HG03378 (cell line): ENCODE measurements at regions not wholly inside any gene's neighbourhood (a gene's known extent, or its start where the extent isn't known, plus 50 kb on each side); places are given as distances from the start of the nearest gene placed in this dataset.
A peak's percentile ranks its signal among the peaks of the same experiment; 100 is the strongest.
"Not testable (repeated sequence)": the region's sequence is repeated elsewhere in the genome, so short reads cannot be mapped to it uniquely, and the experiment has no call there.

Experiments used
- ATAC-seq: cut with Tn5 transposase; IDR thresholded peaks from one replicate; pipeline ENCODE4 v1.9.1; 2021; ENCODE audit warnings: mild to moderate bottlenecking, moderate library complexity; ENCODE audit not compliant: unreplicated experiment

DNA sequence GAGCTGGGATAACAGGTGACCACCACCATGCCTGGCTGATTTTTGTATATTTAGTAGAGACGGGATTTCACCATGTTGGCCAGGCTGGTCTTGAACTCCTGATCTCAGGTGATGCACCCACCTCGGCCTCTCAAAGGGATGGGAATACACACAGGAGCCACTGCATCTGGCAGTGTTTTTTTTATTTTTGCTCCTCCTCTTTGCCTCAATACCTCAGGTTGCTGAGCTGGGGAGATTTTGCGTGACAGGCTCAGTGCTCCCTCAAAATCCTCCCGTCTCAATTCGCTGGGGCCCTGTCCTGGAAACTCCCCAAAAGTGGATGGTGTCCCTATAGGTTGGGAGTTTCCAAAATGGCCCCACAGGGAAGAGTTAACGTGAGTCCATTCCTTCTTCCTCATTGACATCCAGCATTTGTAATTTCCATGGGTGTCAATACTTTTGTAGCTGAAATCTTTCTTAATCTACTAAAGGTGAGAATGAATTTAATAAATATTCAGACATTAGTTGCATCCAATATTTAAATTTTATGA, 71.8 kb downstream of the GGTLC2 start:
- ATAC-seq, result no peak

DNA sequence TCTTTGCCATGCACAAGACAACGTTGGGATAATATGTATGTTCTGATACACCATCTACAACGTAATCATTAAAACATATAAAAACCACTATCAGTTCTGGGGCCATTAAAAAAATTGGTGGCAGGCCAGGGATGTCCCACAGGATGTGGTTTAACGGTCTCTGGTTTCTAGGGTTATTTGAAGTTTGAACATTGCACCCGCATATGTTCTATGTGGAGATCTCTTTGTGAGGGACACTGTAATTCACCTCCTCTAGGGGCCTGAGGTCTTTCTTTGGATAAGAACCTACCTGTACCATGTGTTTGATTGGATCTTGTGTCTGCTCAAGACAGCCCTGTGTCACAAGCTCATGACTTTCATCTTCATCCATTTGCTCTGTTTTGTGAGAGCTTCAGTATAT, 73.2 kb downstream of the GGTLC2 start:
- no peak for ATAC-seq

DNA sequence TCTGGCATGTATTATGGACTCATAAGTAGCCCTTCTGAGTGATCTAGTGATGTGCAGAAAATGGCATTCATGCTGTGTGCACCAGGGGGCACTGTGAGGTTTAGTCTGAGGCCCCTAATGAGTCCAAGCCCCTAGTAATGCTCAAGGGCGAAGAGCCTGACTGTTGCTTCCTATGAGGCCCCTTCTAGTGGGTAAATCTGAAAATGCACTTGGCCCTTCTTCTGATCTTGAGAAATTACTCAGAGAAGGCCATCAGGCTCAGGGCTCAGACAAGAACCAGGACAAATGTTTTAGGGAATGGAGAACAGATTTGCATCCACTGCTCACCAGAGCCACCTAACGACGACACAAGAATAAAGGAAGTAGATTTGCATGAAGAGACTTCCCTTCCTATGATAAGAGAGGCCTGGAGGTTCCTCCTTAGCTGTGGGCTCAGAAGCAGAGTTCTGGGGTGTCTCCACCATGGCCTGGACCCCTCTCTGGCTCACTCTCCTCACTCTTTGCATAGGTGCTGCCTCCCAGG, 75.8 kb downstream of the GGTLC2 start:
- ATAC-seq, result peak; percentile 42

DNA sequence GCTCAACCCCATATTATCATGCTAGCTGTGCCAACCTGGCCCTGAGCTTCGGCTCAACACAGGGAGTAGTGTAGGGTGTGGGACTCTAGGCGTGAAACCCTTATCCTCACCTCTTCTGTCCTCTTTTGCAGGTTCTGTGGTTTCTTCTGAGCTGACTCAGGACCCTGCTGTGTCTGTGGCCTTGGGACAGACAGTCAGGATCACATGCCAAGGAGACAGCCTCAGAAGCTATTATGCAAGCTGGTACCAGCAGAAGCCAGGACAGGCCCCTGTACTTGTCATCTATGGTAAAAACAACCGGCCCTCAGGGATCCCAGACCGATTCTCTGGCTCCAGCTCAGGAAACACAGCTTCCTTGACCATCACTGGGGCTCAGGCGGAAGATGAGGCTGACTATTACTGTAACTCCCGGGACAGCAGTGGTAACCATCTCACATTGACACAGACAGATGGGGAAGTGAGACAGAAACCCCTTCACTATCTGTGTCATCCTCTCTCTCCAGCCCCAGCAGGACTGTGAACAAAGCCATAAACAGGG, 76.4 kb downstream of the GGTLC2 start:
- ATAC-seq, result peak; percentile 59

DNA sequence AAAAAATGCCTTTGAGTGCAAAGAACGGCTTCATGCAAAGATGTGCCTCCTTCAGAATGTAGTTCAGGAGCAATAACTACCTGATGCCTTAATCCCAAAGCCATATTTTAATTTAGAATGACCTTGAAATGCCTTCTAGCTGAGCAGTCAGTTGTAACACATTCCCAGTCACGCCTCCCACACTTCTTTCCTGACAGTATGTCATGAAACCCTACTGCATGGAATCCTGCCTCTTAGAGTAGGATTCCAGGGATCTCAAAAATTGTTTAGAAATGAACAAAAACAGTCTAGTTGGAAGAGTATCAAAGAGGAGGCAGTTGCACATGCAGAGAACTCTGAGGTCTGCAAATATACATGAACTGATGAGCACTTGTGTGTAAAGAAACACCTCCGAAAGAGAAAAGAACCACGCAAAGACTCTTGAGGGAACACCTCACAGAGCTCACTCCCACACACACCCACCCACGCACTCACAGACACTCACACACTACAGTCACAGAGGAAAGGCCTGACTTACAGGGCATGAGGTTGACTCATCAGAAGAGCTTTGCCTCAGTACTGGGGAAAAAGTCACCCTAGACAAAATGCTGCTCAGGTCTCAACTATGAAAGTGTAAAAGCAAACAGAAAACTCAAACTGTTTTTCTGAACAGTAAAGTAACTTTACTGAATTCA, 77.4 kb downstream of the GGTLC2 start:
- ATAC-seq, result peak; percentile 50

DNA sequence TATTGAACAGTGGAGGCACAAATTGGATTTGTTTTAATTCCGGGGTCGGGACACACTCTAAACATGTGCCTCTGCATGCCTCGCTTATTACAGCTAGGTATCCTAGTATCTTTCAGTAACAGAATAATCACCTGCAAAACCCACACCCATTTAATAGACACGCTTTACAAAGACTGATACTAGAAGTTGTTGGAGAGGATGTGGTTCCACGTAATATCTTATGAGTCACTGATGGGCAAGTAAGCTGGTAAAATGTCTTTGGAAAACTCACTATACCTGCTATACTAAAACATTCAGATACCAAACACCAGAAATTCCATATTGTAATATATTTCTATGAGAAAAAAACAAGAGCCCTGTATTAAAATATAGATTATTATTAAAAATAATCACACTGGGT, 84.0 kb downstream of the GGTLC2 start:
- no peak for ATAC-seq

DNA sequence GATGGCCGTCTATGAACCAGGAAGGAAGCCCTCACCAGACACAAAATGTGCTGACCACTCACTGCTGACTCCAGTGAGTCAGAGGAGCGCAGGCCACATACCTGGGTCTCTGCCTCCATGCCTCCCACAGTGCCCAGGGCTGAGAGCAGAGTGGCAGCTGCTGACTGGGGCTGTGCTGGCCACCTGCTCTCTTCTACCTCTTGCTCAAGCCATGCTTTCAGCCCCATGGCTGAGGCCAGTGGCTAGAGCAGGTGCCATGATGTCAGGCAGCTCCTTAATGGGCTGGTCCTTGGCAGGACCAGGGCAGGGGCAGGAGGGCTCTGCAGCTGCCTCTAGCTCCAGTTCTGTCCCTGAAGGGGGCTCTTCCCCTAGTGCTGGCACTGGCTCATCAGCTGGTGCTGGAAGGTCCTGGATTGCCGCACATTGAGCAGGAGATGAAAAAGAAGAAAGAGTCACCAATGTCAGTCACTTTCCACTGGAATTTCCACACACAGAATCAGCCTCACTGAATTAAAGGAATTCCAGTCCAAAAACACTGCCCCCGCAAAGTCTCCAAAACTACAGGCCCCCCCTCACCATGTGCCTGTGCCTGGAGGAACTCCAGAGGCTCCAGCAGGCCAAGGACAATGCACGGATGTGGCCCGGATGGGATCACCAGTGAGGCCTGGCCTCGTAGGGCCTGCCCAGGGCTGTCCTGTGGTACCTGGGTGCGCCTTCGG, 86.4 kb downstream of the GGTLC2 start:
- ATAC-seq, result no peak

DNA sequence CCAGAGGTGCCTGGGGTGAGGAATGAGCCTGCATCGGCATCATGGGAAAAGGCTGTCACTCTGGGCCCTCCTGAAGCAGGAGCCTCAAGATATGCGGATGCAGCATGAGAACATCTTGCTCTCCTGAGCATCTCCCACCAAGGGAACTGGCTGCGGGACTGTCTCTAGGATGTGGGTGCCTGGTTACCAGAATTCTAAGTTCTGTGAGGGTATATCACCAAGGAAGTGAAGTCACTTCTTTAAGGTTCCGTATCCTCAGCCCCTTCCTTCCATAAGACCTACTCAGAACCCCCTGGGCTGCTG, 86.9 kb downstream of the GGTLC2 start:
- no peak for ATAC-seq

DNA sequence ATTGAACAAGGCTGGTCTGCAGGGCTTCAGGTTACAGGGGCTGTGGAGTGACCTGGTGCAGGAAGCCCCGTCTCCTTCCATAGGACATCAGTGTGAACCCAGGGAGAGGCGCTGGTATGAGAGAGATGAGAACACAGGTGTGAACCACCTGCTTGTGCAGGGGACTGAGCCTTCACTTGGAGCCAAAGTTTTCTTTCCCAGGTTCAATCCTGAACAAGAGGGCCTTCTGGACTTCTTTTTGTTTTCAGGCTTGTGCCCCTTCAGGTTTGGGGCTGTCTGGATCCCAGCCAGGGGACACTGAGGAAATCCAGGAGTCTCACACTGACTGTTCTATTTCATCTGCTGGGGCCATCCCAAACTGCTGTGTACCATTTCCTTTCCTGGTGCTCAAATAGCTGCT, 88.6 kb downstream of the GGTLC2 start:
- not testable (repeated sequence) for ATAC-seq

DNA sequence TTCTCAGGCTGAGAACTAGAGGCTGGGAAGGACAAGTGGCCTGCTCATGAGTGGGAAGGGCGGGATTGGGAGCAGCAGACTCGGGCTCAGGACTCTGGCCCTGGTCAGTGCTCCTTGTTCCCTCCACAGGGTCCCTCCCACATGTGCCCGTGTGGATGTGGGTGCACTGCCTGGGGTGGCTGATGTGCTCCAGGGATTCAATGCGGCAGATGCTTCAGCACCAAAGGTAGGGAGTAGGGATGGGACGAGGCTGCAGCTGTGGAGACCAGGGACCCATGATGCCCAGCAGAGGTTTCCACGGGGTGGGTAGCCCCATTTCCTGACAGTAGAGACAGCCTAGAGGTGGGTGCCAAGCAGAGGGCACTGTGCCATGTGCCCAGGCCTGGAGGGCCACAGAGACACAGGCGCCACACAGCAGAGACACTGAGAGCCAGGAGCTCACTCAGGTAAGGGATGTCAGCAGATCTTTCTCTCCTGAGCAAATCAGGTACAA, 89.5 kb downstream of the GGTLC2 start:
- ATAC-seq, result no peak

DNA sequence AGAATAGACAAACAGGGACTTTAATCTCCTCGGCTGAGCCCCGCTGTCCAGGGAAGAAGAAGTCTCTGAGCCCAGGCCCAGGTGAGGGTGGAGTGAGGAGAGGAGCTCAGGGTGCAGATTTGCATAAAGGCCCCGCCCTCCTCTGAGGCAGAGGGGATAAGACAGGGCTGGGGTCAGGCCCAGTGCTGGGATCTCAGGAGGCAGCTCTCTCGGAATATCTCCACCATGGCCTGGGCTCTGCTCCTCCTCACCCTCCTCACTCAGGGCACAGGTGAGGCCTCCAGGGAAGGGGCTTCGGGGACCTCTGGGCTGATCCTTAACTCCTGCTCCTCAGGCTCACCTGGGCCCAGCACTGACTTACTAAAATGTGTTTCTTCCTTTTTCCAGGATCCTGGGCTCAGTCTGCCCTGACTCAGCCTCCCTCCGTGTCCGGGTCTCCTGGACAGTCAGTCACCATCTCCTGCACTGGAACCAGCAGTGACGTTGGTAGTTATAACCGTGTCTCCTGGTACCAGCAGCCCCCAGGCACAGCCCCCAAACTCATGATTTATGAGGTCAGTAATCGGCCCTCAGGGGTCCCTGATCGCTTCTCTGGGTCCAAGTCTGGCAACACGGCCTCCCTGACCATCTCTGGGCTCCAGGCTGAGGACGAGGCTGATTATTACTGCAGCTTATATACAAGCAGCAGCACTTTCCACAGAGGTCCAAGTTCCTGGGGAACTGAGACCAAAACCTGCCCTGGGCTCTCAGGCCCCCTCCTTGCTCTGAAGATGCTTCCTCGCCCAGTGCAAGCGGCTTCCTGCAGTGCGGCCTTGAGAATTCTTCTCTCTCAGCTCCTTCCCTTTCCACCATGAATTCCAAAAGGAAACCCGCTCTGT, 90.2 kb downstream of the GGTLC2 start:
- ATAC-seq, result not testable (repeated sequence)

DNA sequence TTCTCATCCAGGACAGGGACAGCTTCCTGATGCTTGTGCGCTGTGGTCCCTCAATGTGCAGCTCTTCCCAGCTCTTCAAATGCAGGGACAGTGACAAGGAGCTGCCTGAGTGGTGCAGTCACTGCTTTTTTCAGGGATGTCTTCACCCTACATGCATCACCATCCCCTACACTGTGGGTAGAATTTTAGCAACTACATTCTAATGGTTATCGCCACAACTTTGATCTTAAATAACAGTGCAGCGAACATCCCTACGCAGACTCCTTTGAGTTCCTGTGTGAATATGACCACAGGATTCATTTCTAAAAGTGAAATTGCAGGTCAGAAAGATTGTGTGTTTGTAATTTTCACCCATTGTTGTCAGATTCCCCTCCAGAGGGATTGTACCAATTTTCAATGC, 90.9 kb downstream of the GGTLC2 start:
- not testable (repeated sequence) for ATAC-seq

DNA sequence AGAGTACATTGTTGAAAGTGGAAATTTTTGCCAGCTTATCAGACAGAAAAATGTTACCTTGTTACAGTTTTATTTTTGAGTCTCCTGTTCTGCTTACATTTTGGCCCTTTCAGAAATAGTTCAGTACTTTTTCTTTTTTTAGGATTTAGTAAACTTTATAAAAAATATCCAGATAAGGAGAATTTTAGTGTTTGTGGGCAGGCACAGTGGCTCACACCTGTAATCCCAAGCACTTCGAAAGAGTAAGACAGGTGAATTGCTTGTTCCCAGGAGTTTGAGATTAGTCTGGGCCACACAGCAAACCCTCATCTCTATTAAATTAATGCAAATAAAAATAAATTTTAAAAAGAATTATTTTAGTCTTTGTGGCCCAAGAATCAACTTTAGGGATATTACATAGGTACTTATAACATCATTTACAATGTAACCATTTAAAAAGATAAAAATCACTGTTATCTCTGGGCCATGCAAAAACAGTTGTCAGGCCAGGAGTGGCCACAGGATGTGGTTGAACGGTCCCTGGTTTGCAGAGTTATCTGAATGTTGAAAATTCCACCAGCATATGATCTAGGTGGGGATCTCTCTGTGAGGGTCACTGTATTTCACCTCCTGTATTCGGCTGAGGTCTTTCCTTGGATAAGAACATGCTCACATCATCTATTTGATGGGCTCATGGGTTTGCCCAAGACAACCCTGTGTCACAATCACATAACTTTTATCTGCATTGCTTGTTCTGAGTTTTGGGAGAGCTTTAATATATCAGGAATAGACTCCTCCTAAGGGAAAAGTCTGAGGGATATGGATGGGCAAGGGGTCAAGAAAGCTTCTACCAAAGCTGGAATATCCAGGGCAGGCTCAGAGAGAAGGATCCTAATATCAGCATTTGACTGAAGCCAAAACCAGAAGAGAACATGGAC, 91.5 kb downstream of the GGTLC2 start:
- no peak for ATAC-seq

DNA sequence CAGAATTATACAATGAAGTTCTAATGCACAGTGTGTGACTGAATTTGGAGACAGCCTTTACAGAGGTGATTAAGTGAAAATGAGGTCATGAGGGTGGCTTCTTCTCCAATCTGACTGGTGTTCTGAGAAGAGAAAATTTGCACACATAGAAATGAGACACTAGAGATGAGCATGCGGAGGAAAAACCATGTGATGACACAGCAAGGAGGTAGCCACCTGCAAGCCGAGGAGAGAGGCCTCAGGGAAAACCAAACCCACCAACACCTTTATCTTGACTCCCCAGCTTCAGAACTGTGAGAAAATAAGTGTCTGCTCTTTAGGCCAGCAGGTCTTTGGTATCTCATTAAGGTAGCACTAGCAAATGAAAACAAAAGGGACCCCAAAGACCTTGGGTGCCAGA, 93.2 kb downstream of the GGTLC2 start:
- ATAC-seq, result no peak

DNA sequence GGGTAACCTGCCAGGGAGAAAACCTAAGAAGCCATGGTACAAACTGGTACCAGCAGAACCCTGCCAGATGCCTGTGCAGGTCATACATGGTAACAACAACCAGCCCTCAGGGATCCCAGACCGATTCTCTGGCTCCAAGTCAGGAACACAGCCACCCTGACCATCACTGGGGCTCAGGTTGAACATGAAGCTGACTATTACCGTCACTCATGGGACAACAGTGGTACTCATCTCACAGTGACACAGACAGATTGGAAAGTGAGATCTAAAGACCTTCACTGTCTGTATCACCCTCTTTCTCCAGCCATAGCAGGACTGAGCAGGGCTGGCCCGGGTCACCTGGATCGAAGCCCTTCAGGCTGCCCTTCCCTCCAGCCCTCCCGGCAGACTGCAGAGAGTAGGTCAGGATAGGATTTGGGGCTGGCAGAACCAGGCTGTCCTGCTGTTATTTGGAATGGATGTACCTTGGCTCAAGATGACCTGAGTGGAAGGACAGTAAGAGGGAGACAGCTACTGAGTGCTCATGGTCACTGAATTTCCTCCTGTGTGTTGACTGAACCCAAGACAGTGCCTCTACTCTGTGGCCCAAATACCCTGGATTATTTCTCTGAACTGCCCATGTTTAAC, 94.7 kb downstream of the GGTLC2 start:
- ATAC-seq, result no peak

DNA sequence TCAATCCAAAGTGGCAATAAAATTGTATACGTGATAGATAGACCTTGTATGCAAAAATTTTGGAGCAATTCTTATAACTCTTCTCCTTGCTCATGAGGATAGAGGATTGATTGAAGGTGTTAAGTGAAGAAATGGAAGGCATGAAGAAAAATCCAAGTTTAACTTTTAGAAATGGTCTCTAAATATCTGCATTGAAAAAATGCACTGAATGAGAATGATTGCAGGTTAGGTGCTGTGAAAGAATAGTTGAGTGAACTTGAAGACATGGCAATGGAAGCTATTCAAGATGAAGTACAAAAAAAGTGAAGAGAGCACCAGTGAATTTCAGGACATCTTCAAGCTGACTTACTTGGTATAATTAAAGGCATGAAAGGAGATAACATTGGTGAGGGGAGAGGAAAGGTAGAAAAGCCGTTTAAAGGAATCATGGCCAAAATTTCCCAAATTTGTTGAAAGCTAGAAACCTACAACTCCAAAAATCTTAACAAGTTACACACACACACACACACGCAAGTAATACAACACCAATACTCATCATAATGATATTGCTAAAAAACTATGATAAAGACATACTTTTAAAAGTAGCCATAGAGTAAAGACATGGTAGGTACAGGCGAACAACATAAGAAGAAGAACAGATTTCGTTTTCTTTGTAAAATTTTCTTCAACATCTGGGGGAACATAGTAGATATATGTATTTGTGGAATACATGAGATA, 96.3 kb downstream of the GGTLC2 start:
- no peak for ATAC-seq

DNA sequence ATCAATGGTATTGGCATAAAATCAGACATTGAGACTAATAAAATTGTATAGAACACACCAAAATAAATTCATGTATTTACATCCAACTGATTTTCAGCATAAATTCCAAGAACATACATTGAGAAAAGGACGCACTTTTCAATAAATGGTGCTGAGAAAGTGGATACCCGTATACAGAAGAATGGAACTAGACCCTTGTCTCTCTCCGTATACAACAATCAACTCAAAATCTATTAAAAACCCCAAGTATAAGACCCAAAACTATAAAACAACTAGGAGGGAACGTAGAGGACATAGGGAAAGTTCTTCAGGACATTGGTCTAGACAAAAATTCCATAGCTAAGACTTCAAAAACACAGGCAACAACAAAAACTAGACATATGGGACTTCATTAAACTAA, 97.4 kb downstream of the GGTLC2 start:
- no peak for ATAC-seq

DNA sequence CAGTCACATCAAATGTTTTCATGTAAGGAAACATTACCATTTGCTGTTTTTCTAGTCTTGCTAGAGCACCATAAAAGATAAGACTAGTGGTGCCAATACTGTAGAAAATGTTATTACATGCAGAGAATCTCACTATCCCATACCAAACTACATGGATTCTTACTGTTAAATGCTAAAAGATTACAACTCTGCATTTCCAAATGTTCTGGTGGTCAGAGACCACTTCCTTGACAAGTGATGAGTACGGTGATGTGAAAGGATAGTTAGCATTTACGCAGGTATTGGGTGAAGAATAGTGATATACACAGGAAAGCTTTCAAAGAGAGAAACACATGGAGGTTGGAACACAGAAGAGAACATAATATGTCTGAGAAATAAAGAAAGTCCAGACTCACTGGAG, 98.2 kb downstream of the GGTLC2 start:
- ATAC-seq, result no peak
